GM18868 (cell line): ENCODE measurements at regions not wholly inside any gene's neighbourhood (a gene's known extent, or its start where the extent isn't known, plus 50 kb on each side); places are given as distances from the start of the nearest gene placed in this dataset.

Source experiments
- ATAC-seq: cut with Tn5 transposase; IDR thresholded peaks from one replicate; pipeline ENCODE4 v1.9.1; 2021; ENCODE audit warnings: mild to moderate bottlenecking, moderate library complexity; ENCODE audit not compliant: unreplicated experiment

- peak; percentile 64 for ATAC-seq
Observed at GRCh38 chr3:35946121-35946853, 307.0 kb downstream of the ARPP21 start.

- ATAC-seq = peak; percentile 32
Observed at GRCh38 chr3:35946854-35947515, 307.7 kb downstream of the ARPP21 start.

- no peak for ATAC-seq
Observed at GRCh38 chr3:35950021-35950420, 310.7 kb downstream of the ARPP21 start.

GRCh38 chr3:35954413-35954812, 315.1 kb downstream of the ARPP21 start:
- no peak for ATAC-seq

GRCh38 chr3:35965908-35966307, 326.6 kb downstream of the ARPP21 start:
- ATAC-seq = no peak

GRCh38 chr3:35966629-35967464, 327.5 kb downstream of the ARPP21 start:
- ATAC-seq = peak; percentile 43

GRCh38 chr3:35968043-35968622, 328.8 kb downstream of the ARPP21 start:
- ATAC-seq = no peak

GRCh38 chr3:35969406-35969805, 330.1 kb downstream of the ARPP21 start:
- no peak for ATAC-seq

GRCh38 chr3:35970793-35971192, 331.5 kb downstream of the ARPP21 start:
- no peak for ATAC-seq

GRCh38 chr3:35971686-35972085, 332.4 kb downstream of the ARPP21 start:
- ATAC-seq = no peak

GRCh38 chr3:35974872-35975271, 335.5 kb downstream of the ARPP21 start:
- ATAC-seq = no peak

- no peak for ATAC-seq
Observed at GRCh38 chr3:35986161-35986560, 346.8 kb downstream of the ARPP21 start.

GRCh38 chr3:35987386-35987785, 348.1 kb downstream of the ARPP21 start:
- ATAC-seq = no peak

- ATAC-seq = no peak
Observed at GRCh38 chr3:35992041-35992440, 352.7 kb downstream of the ARPP21 start.

GRCh38 chr3:36011791-36012190, 368.5 kb upstream of the STAC start:
- ATAC-seq = no peak

- no peak for ATAC-seq
Observed at GRCh38 chr3:36013425-36013824, 366.9 kb upstream of the STAC start.

GRCh38 chr3:36025232-36025631, 355.1 kb upstream of the STAC start:
- no peak for ATAC-seq

GRCh38 chr3:36032180-36033047, 347.9 kb upstream of the STAC start:
- no peak for ATAC-seq

GRCh38 chr3:36058404-36059030, 321.8 kb upstream of the STAC start:
- ATAC-seq = no peak

- ATAC-seq = no peak
Observed at GRCh38 chr3:36060950-36061349, 319.4 kb upstream of the STAC start.
